ENCODE measurements at regions not wholly inside any gene's neighbourhood (a gene's known extent, or its start where the extent isn't known, plus 50 kb on each side); places are given as distances from the start of the nearest gene placed in this dataset.

GRCh38 chr6:143585241-143585640, 73.7 kb upstream of the FUCA2 start:
- DNase-seq (ENCODE audit: low spot score), result no peak
- no peaks in the 10 kb centered on the region for H3K9me3 ChIP-seq (ENCODE audit: severe bottlenecking)
- ATAC-seq (ENCODE audit: low read depth), result no peak
- no peak overlapping the region for H3K4me3 ChIP-seq (ENCODE audit: severe bottlenecking)
- H3K27ac ChIP-seq (ENCODE audit: poor library complexity, severe bottlenecking), result no peak overlapping the region
- no peaks in the 10 kb centered on the region for H3K36me3 ChIP-seq (ENCODE audit: low read depth)
- no peak for TF ChIP-seq CTCF (IDR thresholded peaks at IDR 0.05; ENCODE audit: poor library complexity, severe bottlenecking)
- H3K4me1 ChIP-seq (ENCODE audit: insufficient read depth, poor library complexity, severe bottlenecking), result no peaks in the 10 kb centered on the region
- H3K27me3 ChIP-seq (ENCODE audit: insufficient read depth, poor library complexity, severe bottlenecking), result no peaks in the 10 kb centered on the region

GRCh38 chr6:143583542-143584327, 72.2 kb upstream of the FUCA2 start:
- no peak for DNase-seq (ENCODE audit: low spot score)
- TF ChIP-seq CTCF (IDR thresholded peaks at IDR 0.05; ENCODE audit: poor library complexity, severe bottlenecking), result no peak
- Histone ChIP-seq H3K36me3 (ENCODE audit: low read depth) (no peaks in the 10 kb centered on the region), H3K4me1 (ENCODE audit: insufficient read depth, poor library complexity, severe bottlenecking) (no peaks in the 10 kb centered on the region), H3K4me3 (ENCODE audit: severe bottlenecking) (no peak overlapping the region), H3K27me3 (ENCODE audit: insufficient read depth, poor library complexity, severe bottlenecking) (no peaks in the 10 kb centered on the region), H3K27ac (ENCODE audit: poor library complexity, severe bottlenecking) (no peak overlapping the region), H3K9me3 (ENCODE audit: severe bottlenecking) (no peaks in the 10 kb centered on the region)
- ATAC-seq (ENCODE audit: low read depth), result no peak

- peak; percentile 46; the same call in 2 of the 3 replicates for ATAC-seq (ENCODE audit: low read depth)
- no peaks in the 10 kb centered on the region for H3K36me3 ChIP-seq (ENCODE audit: low read depth)
- TF ChIP-seq CTCF (IDR thresholded peaks at IDR 0.05; ENCODE audit: poor library complexity, severe bottlenecking), result no peak
- H3K27ac ChIP-seq (ENCODE audit: poor library complexity, severe bottlenecking), result peak overlapping the region; percentile 4
- DNase-seq (ENCODE audit: low spot score), result no peak
- no peak overlapping the region for H3K4me3 ChIP-seq (ENCODE audit: severe bottlenecking)
- no peaks in the 10 kb centered on the region for H3K9me3 ChIP-seq (ENCODE audit: severe bottlenecking)
- no peaks in the 10 kb centered on the region for H3K4me1 ChIP-seq (ENCODE audit: insufficient read depth, poor library complexity, severe bottlenecking)
- no peaks in the 10 kb centered on the region for H3K27me3 ChIP-seq (ENCODE audit: insufficient read depth, poor library complexity, severe bottlenecking)
These were observed 70.4 kb upstream of the FUCA2 start for GRCh38 chr6:143581835-143582480.

GRCh38 chr6:143579703-143580102, 68.2 kb upstream of the FUCA2 start:
- TF ChIP-seq CTCF (IDR thresholded peaks at IDR 0.05; ENCODE audit: poor library complexity, severe bottlenecking), result no peak
- no peaks in the 10 kb centered on the region for H3K9me3 ChIP-seq (ENCODE audit: severe bottlenecking)
- ATAC-seq (ENCODE audit: low read depth) (peak; percentile 70), DNase-seq (ENCODE audit: low spot score) (no peak)
- H3K4me1 ChIP-seq (ENCODE audit: insufficient read depth, poor library complexity, severe bottlenecking), result peaks cover 3% of the 10 kb centered on the region
- H3K4me3 ChIP-seq (ENCODE audit: severe bottlenecking), result no peak overlapping the region
- H3K36me3 ChIP-seq (ENCODE audit: low read depth), result no peaks in the 10 kb centered on the region
- H3K27me3 ChIP-seq (ENCODE audit: insufficient read depth, poor library complexity, severe bottlenecking), result no peaks in the 10 kb centered on the region
- H3K27ac ChIP-seq (ENCODE audit: poor library complexity, severe bottlenecking), result no peak overlapping the region

- Histone ChIP-seq H3K36me3 (ENCODE audit: low read depth) (no peaks in the 10 kb centered on the region), H3K4me3 (ENCODE audit: severe bottlenecking) (no peak overlapping the region), H3K9me3 (ENCODE audit: severe bottlenecking) (no peaks in the 10 kb centered on the region), H3K4me1 (ENCODE audit: insufficient read depth, poor library complexity, severe bottlenecking) (peaks cover 3% of the 10 kb centered on the region), H3K27ac (ENCODE audit: poor library complexity, severe bottlenecking) (no peak overlapping the region), H3K27me3 (ENCODE audit: insufficient read depth, poor library complexity, severe bottlenecking) (no peaks in the 10 kb centered on the region)
- no peak for TF ChIP-seq CTCF (IDR thresholded peaks at IDR 0.05; ENCODE audit: poor library complexity, severe bottlenecking)
- ATAC-seq (ENCODE audit: low read depth), result no peak
- DNase-seq (ENCODE audit: low spot score), result no peak
These were observed 66.5 kb upstream of the FUCA2 start for GRCh38 chr6:143578054-143578453.
